ENCODE measurements at regions not wholly inside any gene's neighbourhood (a gene's known extent, or its start where the extent isn't known, plus 50 kb on each side); places are given as distances from the start of the nearest gene placed in this dataset.

GRCh38 chr13:54361460-54361859, 1332.8 kb downstream of the OLFM4 start:
- TF ChIP-seq EZH2 (IDR thresholded peaks at IDR 0.05; ENCODE audit: borderline replicate concordance) = no peak
- TF ChIP-seq CTCF (IDR thresholded peaks at IDR 0.05; ENCODE audit: poor library complexity) = no peak

Measured in hepatocyte (in vitro differentiated cells).